ENCODE measurements at regions not wholly inside any gene's neighbourhood (a gene's known extent, or its start where the extent isn't known, plus 50 kb on each side); places are given as distances from the start of the nearest gene placed in this dataset.

- TF ChIP-seq POLR2A (IDR thresholded peaks at IDR 0.05): no peak
- no peak for TF ChIP-seq CTCF (IDR thresholded peaks at IDR 0.05 in 8 of 11, conservative IDR thresholded peaks at IDR 0.05 in 3 of 11)
Observed at GRCh38 chr12:127648321-127648720, 618.6 kb upstream of the TMEM132C start.
